RWPE2 (cell line): ENCODE measurements at regions not wholly inside any gene's neighbourhood (a gene's known extent, or its start where the extent isn't known, plus 50 kb on each side); places are given as distances from the start of the nearest gene placed in this dataset.

Source experiments
- ATAC-seq: fragments of 200-7000 bp; cut with Tn5 transposase; 3 replicates; pipeline ENCODE4 v1.9.1; 2021; ENCODE audit warnings: low read depth
- DNase-seq: peaks from one replicate; pipeline ENCODE4 v3.0.0-alpha.2; 2020; ENCODE audit warnings: low spot score
- H3K27ac ChIP-seq: fragments of 450-650 bp; 2 replicates; pipeline ENCODE4 v1.5.1; 2017; ENCODE audit warnings: mild to moderate bottlenecking; ENCODE audit not compliant: poor library complexity, severe bottlenecking
- H3K27me3 ChIP-seq: fragments of 250-450 bp; sonication (Bioruptor Pico); 2 replicates; pipeline ENCODE4 v1.5.1; 2021; ENCODE audit warnings: mild to moderate bottlenecking, moderate library complexity; ENCODE audit not compliant: insufficient read depth, poor library complexity, severe bottlenecking
- H3K36me3 ChIP-seq: fragments of 250-450 bp; sonication (Bioruptor Pico); 2 replicates; pipeline ENCODE4 v1.5.1; 2020; ENCODE audit warnings: low read depth, mild to moderate bottlenecking, moderate library complexity
- H3K4me1 ChIP-seq: fragments of 250-450 bp; sonication (Bioruptor Pico); 2 replicates; pipeline ENCODE4 v1.5.1; 2021; ENCODE audit warnings: mild to moderate bottlenecking, moderate library complexity; ENCODE audit not compliant: insufficient read depth, poor library complexity, severe bottlenecking
- H3K4me3 ChIP-seq: fragments of 250-450 bp; sonication (Bioruptor Pico); 2 replicates; pipeline ENCODE4 v1.5.1; 2021; ENCODE audit warnings: mild to moderate bottlenecking, moderate library complexity; ENCODE audit not compliant: severe bottlenecking
- H3K9me3 ChIP-seq: fragments of 250-450 bp; sonication (Bioruptor Pico); 2 replicates; pipeline ENCODE4 v1.5.1; 2021; ENCODE audit warnings: mild to moderate bottlenecking, moderate library complexity; ENCODE audit not compliant: severe bottlenecking
- CTCF ChIP-seq: fragments of 450-650 bp; IDR thresholded peaks from one replicate; pipeline ENCODE4 v1.5.1; 2017; ENCODE audit warnings: mild to moderate bottlenecking, moderate library complexity; ENCODE audit not compliant: poor library complexity, severe bottlenecking

GRCh38 chr16:35480361-35480760, 2020.9 kb downstream of the TP53TG3F start:
- TF ChIP-seq CTCF, result no peak
- Histone ChIP-seq H3K4me3 (no peak overlapping the region), H3K9me3 (no peaks in the 10 kb centered on the region), H3K36me3 (no peaks in the 10 kb centered on the region), H3K4me1 (no peaks in the 10 kb centered on the region), H3K27ac (no peak overlapping the region), H3K27me3 (no peaks in the 10 kb centered on the region)
- ATAC-seq (no peak), DNase-seq (no peak)

- Histone ChIP-seq H3K9me3 (no peaks in the 10 kb centered on the region), H3K4me3 (no peak overlapping the region), H3K36me3 (no peaks in the 10 kb centered on the region), H3K4me1 (no peaks in the 10 kb centered on the region), H3K27me3 (no peaks in the 10 kb centered on the region), H3K27ac (no peak overlapping the region)
- TF ChIP-seq CTCF, result no peak
- ATAC-seq (no peak), DNase-seq (no peak)
Measured at GRCh38 chr16:35480988-35481387, 2021.6 kb downstream of the TP53TG3F start.

GRCh38 chr16:35485915-35486314, 2026.5 kb downstream of the TP53TG3F start:
- Histone ChIP-seq H3K27ac (no peak overlapping the region), H3K9me3 (peaks cover 2% of the 10 kb centered on the region), H3K4me3 (no peak overlapping the region), H3K4me1 (no peaks in the 10 kb centered on the region), H3K27me3 (no peaks in the 10 kb centered on the region), H3K36me3 (no peaks in the 10 kb centered on the region)
- no peak for TF ChIP-seq CTCF
- no peak for DNase-seq
- no peak for ATAC-seq

GRCh38 chr16:35492225-35492624, 2032.8 kb downstream of the TP53TG3F start:
- ATAC-seq (no peak), DNase-seq (no peak)
- no peaks in the 10 kb centered on the region for H3K27me3 ChIP-seq
- no peak overlapping the region for H3K27ac ChIP-seq
- H3K4me3 ChIP-seq, result no peak overlapping the region
- H3K36me3 ChIP-seq, result no peaks in the 10 kb centered on the region
- H3K4me1 ChIP-seq, result no peaks in the 10 kb centered on the region
- H3K9me3 ChIP-seq, result peaks cover 7% of the 10 kb centered on the region
- TF ChIP-seq CTCF, result no peak

- Histone ChIP-seq H3K4me1 (no peaks in the 10 kb centered on the region), H3K4me3 (no peak overlapping the region), H3K36me3 (no peaks in the 10 kb centered on the region), H3K9me3 (peaks cover 5% of the 10 kb centered on the region), H3K27me3 (no peaks in the 10 kb centered on the region), H3K27ac (no peak overlapping the region)
- DNase-seq (no peak), ATAC-seq (no peak)
- TF ChIP-seq CTCF, result no peak
Measured at GRCh38 chr16:35497399-35497798, 2038.0 kb downstream of the TP53TG3F start.
